ENCODE measurements at regions not wholly inside any gene's neighbourhood (a gene's known extent, or its start where the extent isn't known, plus 50 kb on each side); places are given as distances from the start of the nearest gene placed in this dataset.

DNA sequence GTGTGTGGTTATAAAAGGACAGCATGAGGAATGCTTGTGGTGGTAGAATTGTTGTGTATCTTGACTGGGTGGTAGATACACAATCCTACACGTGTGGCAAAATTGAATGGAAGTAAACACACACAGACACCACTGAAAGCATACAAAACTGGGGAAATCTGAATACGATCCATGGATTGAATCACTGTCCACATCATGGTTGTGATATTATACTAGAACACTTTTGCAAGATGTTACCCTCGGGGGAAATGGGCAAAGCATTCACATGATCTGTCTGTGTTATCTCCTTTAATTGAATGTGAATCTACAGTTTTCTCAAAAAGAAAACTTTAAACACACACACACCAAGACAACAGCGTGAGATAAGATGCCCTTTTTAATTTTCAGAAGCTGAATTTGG, 165.2 kb upstream of the CELF2 start:
- Mint-ChIP-seq H3K9me3 (ENCODE audit: unreplicated experiment) (no peaks in the 10 kb centered on the region), H3K36me3 (ENCODE audit: low read depth, unreplicated experiment) (no peaks in the 10 kb centered on the region), H3K4me1 (ENCODE audit: unreplicated experiment) (peaks cover 3% of the 10 kb centered on the region), H3K27me3 (ENCODE audit: unreplicated experiment) (no peaks in the 10 kb centered on the region), H3K4me3 (ENCODE audit: unreplicated experiment) (no peak overlapping the region), H3K27ac (ENCODE audit: unreplicated experiment) (no peak overlapping the region)
- TF ChIP-seq, protein P1, sequence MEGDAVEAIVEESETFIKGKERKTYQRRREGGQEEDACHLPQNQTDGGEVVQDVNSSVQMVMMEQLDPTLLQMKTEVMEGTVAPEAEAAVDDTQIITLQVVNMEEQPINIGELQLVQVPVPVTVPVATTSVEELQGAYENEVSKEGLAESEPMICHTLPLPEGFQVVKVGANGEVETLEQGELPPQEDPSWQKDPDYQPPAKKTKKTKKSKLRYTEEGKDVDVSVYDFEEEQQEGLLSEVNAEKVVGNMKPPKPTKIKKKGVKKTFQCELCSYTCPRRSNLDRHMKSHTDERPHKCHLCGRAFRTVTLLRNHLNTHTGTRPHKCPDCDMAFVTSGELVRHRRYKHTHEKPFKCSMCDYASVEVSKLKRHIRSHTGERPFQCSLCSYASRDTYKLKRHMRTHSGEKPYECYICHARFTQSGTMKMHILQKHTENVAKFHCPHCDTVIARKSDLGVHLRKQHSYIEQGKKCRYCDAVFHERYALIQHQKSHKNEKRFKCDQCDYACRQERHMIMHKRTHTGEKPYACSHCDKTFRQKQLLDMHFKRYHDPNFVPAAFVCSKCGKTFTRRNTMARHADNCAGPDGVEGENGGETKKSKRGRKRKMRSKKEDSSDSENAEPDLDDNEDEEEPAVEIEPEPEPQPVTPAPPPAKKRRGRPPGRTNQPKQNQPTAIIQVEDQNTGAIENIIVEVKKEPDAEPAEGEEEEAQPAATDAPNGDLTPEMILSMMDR (IDR thresholded peaks at IDR 0.05; ENCODE audit: unreplicated experiment): no peak
- DNase-seq (ENCODE audit: low spot score): no peak

DNA sequence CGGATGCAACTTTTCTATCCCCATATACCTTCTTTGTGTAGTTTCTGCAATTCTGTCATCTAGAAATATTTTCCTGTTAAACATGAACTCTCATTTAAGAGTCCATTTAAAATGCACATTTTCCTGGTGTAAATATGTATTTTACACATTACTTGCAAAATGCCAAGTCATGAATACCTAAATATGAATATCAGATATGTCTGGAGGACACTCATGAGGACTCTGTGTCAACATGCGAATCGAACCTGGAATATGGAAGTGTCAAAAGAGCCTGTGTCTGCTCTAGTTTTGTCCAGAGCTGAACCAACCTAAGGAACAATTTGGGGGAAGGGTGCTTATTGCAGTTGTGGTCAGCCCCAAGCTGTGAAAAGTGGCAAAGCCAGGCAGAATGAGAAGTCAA, 163.7 kb upstream of the CELF2 start:
- H3K36me3 Mint-ChIP-seq (ENCODE audit: low read depth, unreplicated experiment): no peaks in the 10 kb centered on the region
- TF ChIP-seq, protein P1 (IDR thresholded peaks at IDR 0.05; ENCODE audit: unreplicated experiment): no peak
- no peaks in the 10 kb centered on the region for H3K27me3 Mint-ChIP-seq (ENCODE audit: unreplicated experiment)
- no peaks in the 10 kb centered on the region for H3K9me3 Mint-ChIP-seq (ENCODE audit: unreplicated experiment)
- no peak overlapping the region for H3K27ac Mint-ChIP-seq (ENCODE audit: unreplicated experiment)
- DNase-seq (ENCODE audit: low spot score): no peak
- H3K4me3 Mint-ChIP-seq (ENCODE audit: unreplicated experiment): no peak overlapping the region
- H3K4me1 Mint-ChIP-seq (ENCODE audit: unreplicated experiment): peaks cover 3% of the 10 kb centered on the region

DNA sequence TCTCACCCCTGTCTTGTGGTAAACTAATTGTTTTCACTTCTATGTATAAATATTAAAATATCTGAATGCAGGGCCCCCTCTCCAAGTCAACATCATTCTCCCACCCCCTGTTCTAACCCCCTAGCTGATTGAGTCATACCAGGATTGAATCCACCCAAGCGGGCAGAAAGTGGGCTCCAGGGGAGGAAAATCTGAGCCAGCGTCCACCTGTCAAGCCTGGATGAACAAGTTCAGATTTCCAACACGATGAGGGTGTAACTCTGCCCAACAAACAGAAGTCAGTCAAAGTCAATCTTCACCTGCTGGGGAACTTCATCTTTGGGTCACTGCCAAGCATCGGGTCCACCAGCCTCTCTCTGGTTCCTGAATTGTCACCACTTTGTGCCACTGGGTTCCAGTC, 162.9 kb upstream of the CELF2 start:
- TF ChIP-seq, protein P1 (IDR thresholded peaks at IDR 0.05; ENCODE audit: unreplicated experiment): no peak
- H3K36me3 Mint-ChIP-seq (ENCODE audit: low read depth, unreplicated experiment): no peaks in the 10 kb centered on the region
- no peak overlapping the region for H3K27ac Mint-ChIP-seq (ENCODE audit: unreplicated experiment)
- no peaks in the 10 kb centered on the region for H3K27me3 Mint-ChIP-seq (ENCODE audit: unreplicated experiment)
- peaks cover 3% of the 10 kb centered on the region for H3K4me1 Mint-ChIP-seq (ENCODE audit: unreplicated experiment)
- no peak for DNase-seq (ENCODE audit: low spot score)
- no peak overlapping the region for H3K4me3 Mint-ChIP-seq (ENCODE audit: unreplicated experiment)
- no peaks in the 10 kb centered on the region for H3K9me3 Mint-ChIP-seq (ENCODE audit: unreplicated experiment)

DNA sequence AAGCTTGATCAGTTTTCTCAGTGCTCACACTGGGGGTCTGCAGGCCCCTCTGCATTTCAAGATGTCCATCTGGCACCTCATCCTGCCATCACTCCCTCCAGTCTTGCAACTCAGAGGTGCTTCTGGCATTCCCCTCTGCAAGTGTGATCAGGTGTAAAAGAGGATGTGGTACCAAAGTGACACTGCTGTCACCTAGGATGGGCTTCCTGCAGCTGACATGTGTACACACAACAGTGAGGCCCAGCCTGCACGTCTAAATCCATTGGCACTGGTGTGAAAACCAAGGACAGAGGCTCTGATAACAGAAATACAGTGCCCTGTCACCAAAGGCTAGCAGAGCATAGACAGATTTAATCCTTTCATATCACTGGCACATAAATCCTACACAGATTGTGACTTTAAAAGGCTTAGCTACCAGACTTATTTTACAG, 162.5 kb upstream of the CELF2 start:
- H3K4me1 Mint-ChIP-seq (ENCODE audit: unreplicated experiment): peaks cover 3% of the 10 kb centered on the region
- no peaks in the 10 kb centered on the region for H3K9me3 Mint-ChIP-seq (ENCODE audit: unreplicated experiment)
- no peak overlapping the region for H3K4me3 Mint-ChIP-seq (ENCODE audit: unreplicated experiment)
- DNase-seq (ENCODE audit: low spot score): no peak
- H3K36me3 Mint-ChIP-seq (ENCODE audit: low read depth, unreplicated experiment): no peaks in the 10 kb centered on the region
- no peak overlapping the region for H3K27ac Mint-ChIP-seq (ENCODE audit: unreplicated experiment)
- TF ChIP-seq, protein P1 (IDR thresholded peaks at IDR 0.05; ENCODE audit: unreplicated experiment): no peak
- H3K27me3 Mint-ChIP-seq (ENCODE audit: unreplicated experiment): no peaks in the 10 kb centered on the region

DNA sequence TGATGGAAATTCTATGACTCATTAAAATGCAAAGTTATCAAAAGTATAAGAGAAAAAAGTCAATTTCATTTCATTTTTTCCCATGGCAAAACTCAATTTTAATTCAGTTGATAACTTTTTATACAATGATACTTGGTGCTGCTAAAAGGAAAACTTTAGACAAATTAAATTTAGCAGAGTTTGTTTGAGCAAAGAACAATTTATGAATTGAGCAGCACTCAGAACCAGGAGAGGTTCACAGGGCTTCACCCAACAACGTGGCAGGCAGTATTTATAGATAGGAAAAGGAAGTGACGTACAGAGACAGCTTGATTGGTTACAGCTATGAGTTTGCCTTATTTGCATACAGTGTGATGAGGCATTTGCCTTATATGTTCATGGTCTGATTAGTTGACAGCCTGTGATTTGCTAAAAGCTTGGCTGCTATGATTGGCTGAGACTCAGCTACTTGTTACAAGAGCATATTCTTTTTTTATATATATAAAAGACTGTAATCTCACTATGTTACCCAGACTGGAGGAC, 157.2 kb upstream of the CELF2 start:
- Mint-ChIP-seq H3K9me3 (ENCODE audit: unreplicated experiment) (no peaks in the 10 kb centered on the region), H3K27ac (ENCODE audit: unreplicated experiment) (no peak overlapping the region), H3K27me3 (ENCODE audit: unreplicated experiment) (no peaks in the 10 kb centered on the region), H3K4me1 (ENCODE audit: unreplicated experiment) (peaks cover 3% of the 10 kb centered on the region), H3K36me3 (ENCODE audit: low read depth, unreplicated experiment) (no peaks in the 10 kb centered on the region), H3K4me3 (ENCODE audit: unreplicated experiment) (no peak overlapping the region)
- no peak for DNase-seq (ENCODE audit: low spot score)
- TF ChIP-seq, protein P1 (IDR thresholded peaks at IDR 0.05; ENCODE audit: unreplicated experiment): no peak
